Hepatocyte (in vitro differentiated cells): ENCODE measurements at regions not wholly inside any gene's neighbourhood (a gene's known extent, or its start where the extent isn't known, plus 50 kb on each side); places are given as distances from the start of the nearest gene placed in this dataset.

Experiments used
- CTCF ChIP-seq: fragments of 200-600 bp; sonication (generic); IDR thresholded peaks from 2 replicates; pipeline ENCODE4 v1.5.1; 2016; ENCODE audit warnings: antibody characterized with exemption, mild to moderate bottlenecking; ENCODE audit not compliant: poor library complexity
- EZH2 ChIP-seq: fragments of 200-600 bp; sonication (generic); IDR thresholded peaks from 2 replicates; pipeline ENCODE4 v1.6.1; 2016; ENCODE audit warnings: antibody characterized with exemption, mild to moderate bottlenecking, borderline replicate concordance

GRCh38 chr12:84362552-84362897 is 550.1 kb downstream of the SLC6A15 start:
- TF ChIP-seq CTCF (no peak), EZH2 (no peak)
